DND-41 (cell line): ENCODE measurements at regions not wholly inside any gene's neighbourhood (a gene's known extent, or its start where the extent isn't known, plus 50 kb on each side); places are given as distances from the start of the nearest gene placed in this dataset.
"Not testable (repeated sequence)": the region's sequence is repeated elsewhere in the genome, so short reads cannot be mapped to it uniquely, and the experiment has no call there.

Experiments
- EZH2 ChIP-seq: IDR thresholded peaks from 3 replicates; pipeline ENCODE4 v1.6.1; 2012; ENCODE audit warnings: borderline replicate concordance, low read depth, mild to moderate bottlenecking, moderate library complexity, low read length, inconsistent platforms; ENCODE audit not compliant: severe bottlenecking
- TF ChIP-seq, protein P1 (sequence below): IDR thresholded peaks from 2 replicates; pipeline ENCODE4 v1.5.1; 2012; ENCODE audit warnings: borderline replicate concordance, low read length, moderate library complexity, mild to moderate bottlenecking; ENCODE audit not compliant: poor library complexity, severe bottlenecking; ENCODE audit errors: extremely low read depth

GRCh38 chr15:84533705-84534104 is 67.1 kb upstream of the ZSCAN2 start:
- TF ChIP-seq, protein P1, sequence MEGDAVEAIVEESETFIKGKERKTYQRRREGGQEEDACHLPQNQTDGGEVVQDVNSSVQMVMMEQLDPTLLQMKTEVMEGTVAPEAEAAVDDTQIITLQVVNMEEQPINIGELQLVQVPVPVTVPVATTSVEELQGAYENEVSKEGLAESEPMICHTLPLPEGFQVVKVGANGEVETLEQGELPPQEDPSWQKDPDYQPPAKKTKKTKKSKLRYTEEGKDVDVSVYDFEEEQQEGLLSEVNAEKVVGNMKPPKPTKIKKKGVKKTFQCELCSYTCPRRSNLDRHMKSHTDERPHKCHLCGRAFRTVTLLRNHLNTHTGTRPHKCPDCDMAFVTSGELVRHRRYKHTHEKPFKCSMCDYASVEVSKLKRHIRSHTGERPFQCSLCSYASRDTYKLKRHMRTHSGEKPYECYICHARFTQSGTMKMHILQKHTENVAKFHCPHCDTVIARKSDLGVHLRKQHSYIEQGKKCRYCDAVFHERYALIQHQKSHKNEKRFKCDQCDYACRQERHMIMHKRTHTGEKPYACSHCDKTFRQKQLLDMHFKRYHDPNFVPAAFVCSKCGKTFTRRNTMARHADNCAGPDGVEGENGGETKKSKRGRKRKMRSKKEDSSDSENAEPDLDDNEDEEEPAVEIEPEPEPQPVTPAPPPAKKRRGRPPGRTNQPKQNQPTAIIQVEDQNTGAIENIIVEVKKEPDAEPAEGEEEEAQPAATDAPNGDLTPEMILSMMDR: not testable (repeated sequence)
- not testable (repeated sequence) for TF ChIP-seq EZH2
